ENCODE measurements at regions not wholly inside any gene's neighbourhood (a gene's known extent, or its start where the extent isn't known, plus 50 kb on each side); places are given as distances from the start of the nearest gene placed in this dataset.

GRCh38 chr2:111535404-111535803 lies 348.6 kb downstream of the ANAPC1 start:
- no peak for TF ChIP-seq CTCF (conservative IDR thresholded peaks at IDR 0.05)
- no peak for TF ChIP-seq ZFX (IDR thresholded peaks at IDR 0.05)
